GM18868 (cell line): ENCODE measurements at regions not wholly inside any gene's neighbourhood (a gene's known extent, or its start where the extent isn't known, plus 50 kb on each side); places are given as distances from the start of the nearest gene placed in this dataset.

Experiments
- ATAC-seq: cut with Tn5 transposase; IDR thresholded peaks from one replicate; pipeline ENCODE4 v1.9.1; 2021; ENCODE audit warnings: mild to moderate bottlenecking, moderate library complexity; ENCODE audit not compliant: unreplicated experiment

- ATAC-seq, result no peak
Observed at GRCh38 chr13:53143757-53144339, 115.2 kb downstream of the OLFM4 start.

GRCh38 chr13:53144826-53145225 is 116.2 kb downstream of the OLFM4 start:
- ATAC-seq, result no peak

GRCh38 chr13:53150568-53150967 is 122.0 kb downstream of the OLFM4 start:
- peak; percentile 26 for ATAC-seq

GRCh38 chr13:53151336-53152056 is 122.9 kb downstream of the OLFM4 start:
- ATAC-seq, result peak; percentile 96

GRCh38 chr13:53152057-53152421 is 123.4 kb downstream of the OLFM4 start:
- ATAC-seq, result no peak

GRCh38 chr13:53158201-53158600 is 129.6 kb downstream of the OLFM4 start:
- no peak for ATAC-seq

GRCh38 chr13:53159431-53159830 is 130.8 kb downstream of the OLFM4 start:
- ATAC-seq, result no peak

GRCh38 chr13:53160211-53160610 is 131.6 kb downstream of the OLFM4 start:
- no peak for ATAC-seq

- ATAC-seq, result no peak
Observed at GRCh38 chr13:53161251-53161650, 132.6 kb downstream of the OLFM4 start.

GRCh38 chr13:53165261-53165660 is 136.6 kb downstream of the OLFM4 start:
- no peak for ATAC-seq

- no peak for ATAC-seq
Observed at GRCh38 chr13:53167561-53167960, 138.9 kb downstream of the OLFM4 start.

- ATAC-seq, result no peak
Observed at GRCh38 chr13:53170910-53171309, 142.3 kb downstream of the OLFM4 start.

GRCh38 chr13:53174545-53174944 is 145.9 kb downstream of the OLFM4 start:
- ATAC-seq, result no peak

GRCh38 chr13:53180684-53181083 is 152.1 kb downstream of the OLFM4 start:
- no peak for ATAC-seq

- ATAC-seq, result no peak
Observed at GRCh38 chr13:53182724-53183123, 154.1 kb downstream of the OLFM4 start.

- ATAC-seq, result no peak
Observed at GRCh38 chr13:53188120-53188519, 159.5 kb downstream of the OLFM4 start.

- ATAC-seq, result no peak
Observed at GRCh38 chr13:53189162-53189561, 160.5 kb downstream of the OLFM4 start.

GRCh38 chr13:53191091-53191490 is 162.5 kb downstream of the OLFM4 start:
- ATAC-seq, result no peak

- ATAC-seq, result peak; percentile 57
Observed at GRCh38 chr13:53197424-53197823, 168.8 kb downstream of the OLFM4 start.

GRCh38 chr13:53198017-53198416 is 169.4 kb downstream of the OLFM4 start:
- ATAC-seq, result peak; percentile 15

GRCh38 chr13:53198736-53199135 is 170.1 kb downstream of the OLFM4 start:
- ATAC-seq, result no peak

- no peak for ATAC-seq
Observed at GRCh38 chr13:53200075-53200474, 171.5 kb downstream of the OLFM4 start.
